ENCODE measurements at regions not wholly inside any gene's neighbourhood (a gene's known extent, or its start where the extent isn't known, plus 50 kb on each side); places are given as distances from the start of the nearest gene placed in this dataset.
A peak's percentile ranks its signal among the peaks of the same experiment; 100 is the strongest.

- no peak for DNase-seq (ENCODE audit: low read depth)
Measured at GRCh38 chr2:64704161-64704560, 50.4 kb upstream of the SERTAD2 start.

DNA sequence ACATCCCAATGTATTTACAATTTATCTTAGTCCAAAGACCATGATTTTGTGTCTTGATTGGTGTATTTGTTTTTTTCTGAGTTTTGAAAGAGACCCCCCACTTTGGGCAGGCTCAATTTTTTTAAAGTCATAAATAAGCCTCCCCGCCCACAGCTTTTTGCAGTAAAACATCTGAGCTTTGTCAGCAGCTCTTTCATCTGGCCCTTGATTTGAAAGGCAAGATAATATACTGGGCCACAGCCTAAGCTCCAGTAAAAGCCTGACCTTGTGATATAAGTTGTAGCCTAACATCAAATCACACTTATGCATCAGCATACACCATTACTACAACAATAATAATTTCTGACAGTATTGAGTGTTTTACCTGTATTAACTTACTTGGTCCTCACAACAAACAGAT, 51.3 kb upstream of the SERTAD2 start:
- DNase-seq (ENCODE audit: low read depth): no peak

GRCh38 chr2:64707276-64707675, 53.6 kb upstream of the SERTAD2 start:
- no peak for DNase-seq (ENCODE audit: low read depth)

- DNase-seq (ENCODE audit: low read depth): no peak
Measured at GRCh38 chr2:64708829-64709228, 55.1 kb upstream of the SERTAD2 start.

- DNase-seq (ENCODE audit: low read depth): no peak
Measured at GRCh38 chr2:64711252-64711800, 57.6 kb upstream of the SERTAD2 start.

DNA sequence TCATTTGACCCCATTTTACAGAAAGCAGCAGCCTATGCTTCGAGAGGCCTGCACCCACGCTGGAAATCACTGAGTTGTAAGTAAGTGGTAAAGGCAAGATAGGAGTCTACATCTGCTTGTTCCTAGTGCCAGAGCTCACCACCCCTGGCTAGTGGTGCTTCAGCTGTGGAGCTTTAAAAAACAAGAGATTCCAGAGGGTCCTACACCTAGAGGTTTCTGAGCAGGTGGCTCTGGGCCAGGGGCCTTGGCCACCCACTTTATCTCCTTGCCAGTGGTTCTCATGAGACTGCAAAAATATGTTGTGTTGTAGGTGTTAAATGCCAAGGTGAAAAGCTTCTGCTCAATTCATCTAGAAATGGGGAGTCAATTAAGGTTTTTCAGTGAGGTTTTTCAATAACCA, 60.0 kb upstream of the SERTAD2 start:
- no peak for DNase-seq (ENCODE audit: low read depth)

DNA sequence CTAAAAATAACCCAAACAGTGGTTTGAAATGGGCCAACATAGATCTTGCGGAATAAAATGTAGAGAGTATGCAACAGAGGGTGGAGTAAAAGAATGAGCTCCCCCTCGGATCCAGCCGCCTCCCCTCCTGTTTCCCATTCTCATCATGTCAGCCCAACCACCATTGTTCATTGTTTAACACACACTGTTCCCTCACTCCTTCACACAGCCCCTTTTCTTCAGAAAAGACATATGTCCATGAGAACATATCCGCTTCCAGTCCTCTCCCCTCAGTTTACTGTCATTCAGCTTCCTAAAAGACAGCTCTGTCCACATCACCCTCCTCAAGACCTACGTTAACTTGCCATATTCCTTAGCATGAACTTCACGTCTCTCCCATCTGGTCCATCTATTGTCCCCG, 62.9 kb upstream of the SERTAD2 start:
- DNase-seq (ENCODE audit: low read depth): no peak

- DNase-seq (ENCODE audit: low read depth): no peak
Measured at GRCh38 chr2:64718250-64718885, 64.7 kb upstream of the SERTAD2 start.

GRCh38 chr2:64720535-64721319, 67.0 kb upstream of the SERTAD2 start:
- DNase-seq (ENCODE audit: low read depth): no peak

DNA sequence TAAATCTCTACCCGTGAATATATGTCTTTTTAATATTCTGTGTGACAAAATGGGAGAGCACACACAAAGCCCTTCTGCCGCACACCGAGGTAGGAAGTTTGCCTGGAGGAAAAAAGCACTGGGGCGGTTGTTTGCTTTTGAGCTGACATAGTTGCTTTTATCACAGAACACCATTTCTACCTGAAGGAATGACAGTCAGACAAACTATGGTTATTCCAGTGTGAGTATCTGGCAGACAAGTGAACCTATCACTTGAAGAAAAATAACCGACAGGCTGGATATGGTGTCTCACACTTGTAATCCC, 67.6 kb upstream of the SERTAD2 start:
- no peak for DNase-seq (ENCODE audit: low read depth)

- DNase-seq (ENCODE audit: low read depth): no peak
Measured at GRCh38 chr2:64722291-64723044, 68.8 kb upstream of the SERTAD2 start.

DNA sequence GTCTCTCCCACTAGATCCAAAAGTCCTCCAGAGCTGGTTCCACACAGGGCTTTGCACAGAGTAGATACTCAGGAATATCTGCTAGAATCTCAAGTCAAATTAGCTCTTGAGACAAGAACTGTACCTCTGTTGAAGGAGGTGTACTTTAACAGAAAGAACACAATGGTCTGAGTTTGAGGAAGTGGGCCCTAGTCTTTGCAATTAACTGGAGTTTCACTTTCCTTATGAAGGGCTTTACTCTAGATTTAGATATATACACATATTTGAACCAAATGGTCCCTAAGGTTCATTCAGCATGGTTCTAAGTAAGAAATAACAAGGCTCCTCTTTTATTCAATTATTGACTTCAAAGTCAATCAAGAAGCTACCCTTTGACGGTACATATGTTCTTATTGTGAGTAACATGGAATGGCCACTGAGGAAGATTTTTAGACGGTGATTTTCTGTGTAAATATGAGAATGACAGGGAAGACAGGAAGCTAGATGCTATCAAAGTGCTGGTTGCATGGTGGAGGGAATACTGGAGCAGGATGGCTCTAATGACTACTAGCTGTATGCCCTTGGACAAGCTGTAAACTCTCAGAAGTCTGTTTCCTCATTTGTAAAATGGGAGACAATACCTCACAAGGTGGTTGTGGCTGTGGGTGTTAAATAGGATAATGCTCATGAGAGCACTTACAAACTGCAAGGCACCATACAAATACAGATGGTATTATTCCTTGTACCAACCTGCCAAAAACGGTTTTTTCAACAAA, 73.5 kb upstream of the SERTAD2 start:
- no peak for DNase-seq (ENCODE audit: low read depth)

DNA sequence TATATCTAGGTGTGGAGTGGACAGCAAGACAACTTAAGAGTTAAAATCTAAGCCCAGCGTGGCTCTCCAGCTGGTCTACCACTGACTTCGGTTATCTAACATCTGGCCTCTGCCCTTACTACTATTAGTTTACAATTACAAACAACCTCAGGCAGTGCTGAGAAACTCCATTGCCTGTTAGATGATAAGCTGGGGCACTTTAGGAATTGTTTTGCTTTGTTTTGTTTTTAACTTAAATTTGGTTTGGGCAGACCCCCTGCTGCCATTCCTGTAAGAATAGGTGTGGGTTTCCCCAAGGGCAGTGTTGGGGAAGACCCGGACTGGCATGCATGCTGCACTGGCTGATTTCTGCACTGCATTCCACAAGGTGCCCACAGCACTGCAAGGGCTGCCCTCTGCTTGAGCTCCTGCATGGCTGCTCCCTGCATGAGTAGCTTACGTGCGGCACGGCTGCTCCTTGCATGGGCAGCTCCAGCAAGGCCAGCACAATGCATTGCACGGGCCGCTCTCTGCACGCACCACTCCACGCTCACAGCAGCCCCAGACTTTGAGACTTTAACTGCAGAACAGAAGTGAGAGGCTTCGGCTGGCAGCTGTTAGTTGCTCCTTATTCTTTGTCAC, 74.2 kb upstream of the SERTAD2 start:
- DNase-seq (ENCODE audit: low read depth): no peak

- DNase-seq (ENCODE audit: low read depth): peak; percentile 17
Measured at GRCh38 chr2:64730551-64731262, 77.0 kb upstream of the SERTAD2 start.

GRCh38 chr2:64731263-64731643, 77.5 kb upstream of the SERTAD2 start:
- DNase-seq (ENCODE audit: low read depth): no peak

DNA sequence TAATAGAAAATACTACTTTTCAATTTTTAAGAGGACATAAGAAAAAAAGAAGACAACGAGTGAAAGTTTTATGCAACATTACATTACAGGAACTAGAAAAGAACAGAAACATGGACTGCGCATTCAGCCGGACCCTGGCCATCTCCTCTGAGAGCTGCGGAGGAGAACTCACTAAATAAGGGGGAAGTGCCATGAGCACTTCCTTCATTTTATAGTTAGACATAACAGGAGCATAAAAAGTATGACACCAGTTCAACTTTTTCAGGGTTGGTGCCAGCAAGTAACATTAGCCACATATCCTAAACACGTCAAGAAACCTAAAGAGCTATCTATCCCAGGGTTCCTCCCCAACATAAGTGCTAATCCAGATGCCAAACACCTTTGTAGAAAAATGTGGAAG, 78.0 kb upstream of the SERTAD2 start:
- no peak for DNase-seq (ENCODE audit: low read depth)

GRCh38 chr2:64732146-64732545, 78.4 kb upstream of the SERTAD2 start:
- no peak for DNase-seq (ENCODE audit: low read depth)

- DNase-seq (ENCODE audit: low read depth): no peak
Measured at GRCh38 chr2:64735504-64735903, 81.8 kb upstream of the SERTAD2 start.

GRCh38 chr2:64737547-64737946, 83.8 kb upstream of the SERTAD2 start:
- no peak for DNase-seq (ENCODE audit: low read depth)

GRCh38 chr2:64738026-64738425, 84.3 kb upstream of the SERTAD2 start:
- DNase-seq (ENCODE audit: low read depth): no peak

- no peak for DNase-seq (ENCODE audit: low read depth)
Measured at GRCh38 chr2:64742678-64743077, 89.0 kb upstream of the SERTAD2 start.
